GM19468 (cell line): ENCODE measurements at regions not wholly inside any gene's neighbourhood (a gene's known extent, or its start where the extent isn't known, plus 50 kb on each side); places are given as distances from the start of the nearest gene placed in this dataset.
A peak's percentile ranks its signal among the peaks of the same experiment; 100 is the strongest.

ENCODE experiments used
- ATAC-seq: cut with Tn5 transposase; IDR thresholded peaks from one replicate; pipeline ENCODE4 v1.9.1; 2021; ENCODE audit warnings: mild to moderate bottlenecking, moderate library complexity, moderate number of reproducible peaks; ENCODE audit not compliant: unreplicated experiment; ENCODE audit errors: extremely low read depth

- ATAC-seq, result no peak
Observed at GRCh38 chr1:184141361-184141880, 89.9 kb downstream of the TSEN15 start.

GRCh38 chr1:184143449-184143848 lies 91.9 kb downstream of the TSEN15 start:
- ATAC-seq, result no peak

- ATAC-seq, result no peak
Observed at GRCh38 chr1:184145083-184145482, 93.6 kb downstream of the TSEN15 start.

DNA sequence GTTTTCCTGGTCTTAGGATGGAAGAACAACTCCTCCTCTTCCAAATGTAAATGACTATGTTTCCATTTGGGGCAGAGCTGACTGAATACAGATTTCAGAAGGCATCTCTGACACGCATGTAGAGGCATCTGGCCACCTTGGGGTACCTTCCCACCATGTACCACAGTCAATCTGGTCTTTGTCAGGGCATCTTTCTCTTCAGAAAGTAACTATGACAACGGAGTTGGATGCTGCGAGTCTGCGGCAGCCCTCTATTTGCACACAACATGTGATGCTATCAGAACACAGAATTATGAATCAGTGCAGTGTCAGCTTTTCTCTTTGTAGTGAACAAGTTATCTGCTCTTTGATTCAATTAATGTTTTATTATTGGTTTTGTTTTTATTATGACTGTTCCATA lies 94.7 kb downstream of the TSEN15 start:
- no peak for ATAC-seq

DNA sequence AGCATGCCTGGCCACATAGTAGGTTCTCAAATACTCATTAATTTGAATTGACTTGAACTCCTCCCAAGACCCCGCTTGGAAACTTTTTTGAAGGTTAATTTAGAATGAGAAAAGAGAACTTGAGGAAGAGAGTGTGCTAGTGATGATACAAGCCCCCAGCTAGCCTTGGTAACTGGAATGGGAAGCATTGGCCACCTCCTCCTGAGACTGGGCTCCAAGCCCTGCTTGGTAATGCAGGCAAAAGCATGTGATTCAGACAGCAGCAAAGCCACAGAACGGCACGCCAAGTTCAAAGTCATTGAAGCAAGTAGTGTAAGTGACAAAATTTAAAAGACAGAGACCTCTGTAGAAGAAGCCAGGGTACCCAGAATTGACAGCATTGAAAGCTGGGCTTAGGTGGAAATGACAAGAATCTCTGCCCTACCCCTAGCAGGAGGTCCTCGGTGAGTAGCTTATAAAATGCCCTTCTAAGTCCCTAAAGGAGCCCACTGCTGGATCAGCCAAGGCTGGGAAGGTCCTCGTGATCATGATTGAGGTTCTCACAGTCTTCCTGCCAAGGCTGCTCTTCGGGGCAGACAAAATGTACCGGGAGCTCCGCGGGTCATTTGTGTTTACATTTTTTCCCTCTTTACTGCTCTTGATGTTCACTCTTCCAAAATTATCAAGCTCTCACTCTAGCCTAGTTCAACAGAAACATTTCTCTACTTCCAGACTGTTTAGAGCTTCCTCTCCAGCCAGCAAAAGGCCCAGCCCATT lies 99.4 kb downstream of the TSEN15 start:
- ATAC-seq, result no peak

DNA sequence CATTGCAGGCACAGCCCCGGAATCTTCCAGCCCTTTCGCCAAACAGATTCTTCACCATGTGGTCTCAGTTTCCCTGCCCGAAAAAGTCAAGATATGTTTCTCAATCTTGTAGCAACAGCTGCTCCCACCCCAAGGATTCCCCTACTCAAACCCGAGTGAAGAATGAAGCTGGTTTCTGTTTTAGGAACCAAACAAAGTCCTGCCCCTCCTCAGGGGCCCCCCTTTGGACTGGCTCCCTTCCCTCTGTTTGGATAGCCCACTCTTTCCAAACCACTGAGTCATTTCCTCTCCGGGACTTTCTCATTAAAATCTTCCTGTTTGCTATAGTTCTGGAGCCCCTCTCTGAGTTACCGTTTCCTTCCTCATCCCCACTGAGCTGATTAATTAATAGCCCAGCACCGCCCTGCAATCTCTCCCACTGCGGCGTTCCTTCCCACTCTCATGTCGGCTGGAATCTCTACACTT lies 100.9 kb downstream of the TSEN15 start:
- no peak for ATAC-seq

DNA sequence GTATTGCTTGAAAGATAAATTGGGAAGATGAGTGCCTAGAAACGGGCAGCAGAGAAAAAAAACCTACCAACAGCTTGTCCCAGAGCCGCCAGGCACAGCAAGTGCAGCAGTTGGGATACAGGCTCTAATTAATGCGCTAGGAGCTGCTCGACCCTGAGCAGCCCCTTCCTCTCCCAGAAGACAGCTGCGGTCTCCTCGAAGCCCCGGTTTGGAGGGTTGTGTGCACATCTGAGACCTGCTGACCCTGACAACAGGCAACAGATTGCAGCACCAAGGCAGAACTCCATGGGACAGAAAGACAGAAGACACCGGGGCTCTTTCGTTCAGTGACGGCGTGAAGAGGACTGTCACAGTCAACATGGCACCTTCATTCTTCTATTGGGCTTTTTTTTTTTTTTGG lies 101.4 kb downstream of the TSEN15 start:
- ATAC-seq, result no peak

DNA sequence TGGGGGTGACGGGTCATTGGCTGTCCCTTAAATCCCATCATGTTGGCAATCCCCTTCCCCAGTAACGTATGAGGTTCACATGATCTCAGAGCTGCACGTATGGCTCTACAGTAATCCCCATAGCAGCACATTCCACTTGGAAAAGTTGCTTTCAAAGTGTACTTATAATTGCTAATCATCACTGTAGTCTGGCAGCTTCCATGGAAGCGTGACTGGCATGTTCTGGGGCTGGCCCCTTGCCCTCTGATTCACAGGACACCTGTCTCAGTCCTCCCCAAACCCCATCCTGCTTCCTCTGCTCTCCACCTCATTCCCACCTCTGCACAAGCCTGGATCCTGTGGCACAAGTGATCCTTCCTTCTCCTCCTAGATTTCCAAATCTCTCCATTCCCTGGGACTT lies 102.2 kb downstream of the TSEN15 start:
- ATAC-seq, result no peak

GRCh38 chr1:184156521-184157393 lies 105.2 kb downstream of the TSEN15 start:
- no peak for ATAC-seq

DNA sequence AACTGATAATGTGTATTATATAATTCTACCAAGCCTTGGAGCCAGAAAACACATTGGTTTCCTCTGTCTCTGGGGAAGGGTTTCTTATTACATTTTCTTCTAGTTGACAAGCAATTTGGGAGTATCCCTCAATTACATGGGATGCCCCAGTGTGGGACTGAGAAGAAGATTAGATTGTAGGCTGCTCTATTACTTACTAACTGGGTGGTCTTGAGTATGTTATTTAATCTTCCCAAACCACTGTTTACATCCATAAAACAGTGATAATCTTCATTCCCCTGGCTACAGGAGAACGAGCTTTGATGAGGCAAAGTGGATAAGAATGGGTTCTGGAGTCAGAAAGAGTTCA lies 105.8 kb downstream of the TSEN15 start:
- no peak for ATAC-seq

DNA sequence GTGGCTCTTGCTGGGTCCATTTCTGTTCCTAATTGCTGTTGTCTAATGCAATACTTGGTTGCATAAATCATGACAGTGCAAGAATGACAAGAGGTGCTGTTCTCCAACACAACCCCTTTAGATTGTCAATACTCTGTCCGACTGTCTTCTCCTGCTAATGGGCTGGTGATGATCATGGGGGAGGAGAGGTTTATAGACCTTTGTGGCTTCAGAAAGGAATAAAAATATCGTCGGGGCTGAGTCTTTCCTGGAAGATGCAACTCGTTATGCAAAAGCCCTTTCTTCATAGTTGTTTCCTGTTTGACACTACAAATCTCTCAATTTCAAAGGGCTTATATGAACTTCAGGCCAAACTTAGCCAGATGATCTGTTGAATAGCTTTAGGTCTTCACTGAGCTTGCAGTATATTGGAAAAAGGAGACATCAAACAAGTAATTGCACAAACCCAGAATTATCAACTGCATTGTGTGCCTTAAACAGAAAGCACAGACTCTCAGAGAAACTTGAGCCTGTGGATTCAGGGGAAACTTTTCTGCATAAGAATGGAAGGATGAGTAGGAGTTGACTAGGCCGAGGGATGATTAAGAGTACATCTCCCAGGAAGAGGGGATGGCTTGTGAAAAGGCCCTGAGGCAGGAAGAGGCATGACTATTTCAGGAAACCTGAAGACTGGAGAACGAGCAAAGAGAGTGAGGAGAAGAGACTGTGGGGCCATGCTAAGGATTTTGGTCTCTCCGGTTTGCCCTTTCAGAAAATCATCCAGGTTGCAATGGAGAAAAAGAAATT lies 107.6 kb downstream of the TSEN15 start:
- no peak for ATAC-seq

- peak; percentile 27 for ATAC-seq
Observed at GRCh38 chr1:184160236-184160635, 108.7 kb downstream of the TSEN15 start.

GRCh38 chr1:184161071-184161698 lies 109.7 kb downstream of the TSEN15 start:
- no peak for ATAC-seq

DNA sequence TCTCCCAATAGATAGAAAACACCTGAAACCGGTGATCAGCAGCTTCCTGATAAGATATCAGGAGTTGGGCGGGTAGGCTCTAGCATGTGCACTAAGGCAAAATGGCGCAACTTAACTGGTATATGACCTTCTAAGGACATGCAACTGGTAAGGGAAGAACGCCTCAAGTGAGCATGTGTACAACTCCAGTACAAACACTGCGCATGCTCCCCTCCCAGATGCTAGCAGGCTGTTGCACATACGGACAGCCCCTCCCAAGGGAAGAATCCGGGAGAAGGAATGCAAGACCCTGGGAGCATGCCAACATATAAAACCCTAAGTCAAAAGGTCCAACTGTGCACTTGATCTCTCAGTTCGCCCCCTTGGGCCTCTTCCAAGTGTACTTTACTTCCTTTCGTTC lies 110.8 kb downstream of the TSEN15 start:
- no peak for ATAC-seq

DNA sequence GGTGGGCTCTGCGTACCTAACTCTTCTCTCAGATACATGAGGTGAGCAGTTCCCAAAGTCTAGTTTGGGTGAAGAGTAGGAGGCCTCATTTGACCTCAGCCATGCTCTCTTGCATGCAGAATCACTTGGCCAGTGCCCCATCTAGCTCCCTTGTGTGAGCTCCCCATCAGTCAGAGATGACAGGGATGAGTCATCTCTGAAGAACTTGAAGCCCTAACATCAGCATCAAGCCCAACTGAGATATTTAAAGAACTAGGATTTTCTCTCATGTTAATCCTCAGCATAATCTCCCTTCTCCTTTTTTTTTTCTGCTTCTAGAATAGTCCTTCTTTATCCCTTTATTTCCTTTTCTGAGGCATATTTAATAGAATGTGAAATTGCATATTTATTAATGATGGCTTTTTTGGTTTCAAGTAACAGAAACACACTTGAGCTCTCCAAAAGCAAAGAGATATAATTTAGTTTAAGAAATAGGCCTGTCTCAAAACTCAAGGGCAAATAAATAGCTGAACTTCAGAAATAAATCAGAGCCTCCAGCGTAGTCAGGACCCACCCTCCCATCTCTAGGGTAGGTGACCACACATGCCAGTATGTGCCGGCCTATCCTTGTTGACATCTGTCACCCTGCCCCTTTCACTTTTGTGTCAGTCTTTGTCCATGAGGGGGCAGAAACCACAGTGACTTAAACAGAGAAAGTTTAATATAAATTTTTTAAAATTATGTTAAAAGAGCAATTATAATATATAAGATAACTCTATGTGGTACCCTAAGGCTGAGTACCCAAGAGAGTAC lies 112.3 kb downstream of the TSEN15 start:
- peak; percentile 26 for ATAC-seq

- no peak for ATAC-seq
Observed at GRCh38 chr1:184164536-184164935, 113.0 kb downstream of the TSEN15 start.

DNA sequence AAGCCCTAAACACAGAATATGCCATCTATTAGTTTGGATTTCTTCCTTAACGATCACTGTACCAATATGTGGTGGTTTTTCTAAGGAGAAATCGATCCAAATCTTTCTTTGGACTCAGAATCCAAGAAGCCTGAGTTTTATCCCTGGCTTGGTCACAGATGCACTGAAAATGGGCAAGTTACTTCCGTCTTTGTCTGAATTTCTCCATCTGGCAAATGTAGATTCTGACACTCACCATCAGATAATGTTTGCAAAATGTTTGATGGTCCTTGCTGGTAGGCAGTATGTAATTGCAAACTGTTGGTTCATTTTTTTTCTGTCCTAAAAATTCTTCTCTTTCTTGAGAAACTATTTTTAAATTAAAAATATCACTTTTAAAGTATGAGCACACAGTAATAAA lies 115.0 kb downstream of the TSEN15 start:
- ATAC-seq, result no peak

- ATAC-seq, result no peak
Observed at GRCh38 chr1:184167352-184167751, 115.8 kb downstream of the TSEN15 start.

DNA sequence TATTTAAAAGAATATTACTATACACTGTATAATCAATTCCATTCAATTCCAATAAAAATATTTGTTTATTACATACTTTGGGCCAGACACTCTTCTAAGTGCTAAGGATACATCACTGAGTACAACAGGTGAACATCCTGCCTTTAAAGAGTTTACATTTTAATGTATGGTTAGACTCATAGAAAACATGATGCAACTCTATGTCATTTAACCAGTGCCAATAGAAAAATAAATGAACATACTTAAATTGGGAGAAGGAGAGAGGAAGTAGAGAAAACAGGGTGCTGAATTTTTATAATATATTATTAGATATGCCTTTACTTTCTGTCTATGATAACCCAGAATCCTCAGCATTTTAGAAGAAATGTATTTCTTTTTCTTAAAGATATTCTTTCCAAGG lies 119.2 kb downstream of the TSEN15 start:
- ATAC-seq, result no peak
